DND-41 (cell line): ENCODE measurements at regions not wholly inside any gene's neighbourhood (a gene's known extent, or its start where the extent isn't known, plus 50 kb on each side); places are given as distances from the start of the nearest gene placed in this dataset.

Source experiments
- EZH2 ChIP-seq: IDR thresholded peaks from 3 replicates; pipeline ENCODE4 v1.6.1; 2012; ENCODE audit warnings: borderline replicate concordance, low read depth, mild to moderate bottlenecking, moderate library complexity, low read length, inconsistent platforms; ENCODE audit not compliant: severe bottlenecking
- TF ChIP-seq, protein P1 (sequence below): IDR thresholded peaks from 2 replicates; pipeline ENCODE4 v1.5.1; 2012; ENCODE audit warnings: borderline replicate concordance, low read length, moderate library complexity, mild to moderate bottlenecking; ENCODE audit not compliant: poor library complexity, severe bottlenecking; ENCODE audit errors: extremely low read depth

DNA sequence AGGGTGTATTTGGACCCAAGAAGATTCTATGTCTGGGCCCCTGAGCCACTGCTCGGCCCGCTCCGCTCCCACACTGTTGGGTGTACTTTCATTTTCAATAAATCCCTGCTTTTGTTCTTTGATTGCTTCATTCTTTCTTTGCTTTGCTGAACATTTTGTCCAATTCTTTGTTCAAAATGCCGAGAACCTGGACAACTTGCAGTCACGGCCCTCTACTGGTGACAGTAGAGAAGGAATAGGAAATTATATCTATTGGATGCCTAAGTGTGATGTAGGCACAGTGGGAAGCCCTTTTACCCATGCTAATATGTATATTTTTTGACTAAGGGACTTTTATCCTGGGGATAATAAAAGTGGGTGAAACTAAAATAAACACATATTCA is 340.8 kb downstream of the LRRC3B start:
- TF ChIP-seq, protein P1, sequence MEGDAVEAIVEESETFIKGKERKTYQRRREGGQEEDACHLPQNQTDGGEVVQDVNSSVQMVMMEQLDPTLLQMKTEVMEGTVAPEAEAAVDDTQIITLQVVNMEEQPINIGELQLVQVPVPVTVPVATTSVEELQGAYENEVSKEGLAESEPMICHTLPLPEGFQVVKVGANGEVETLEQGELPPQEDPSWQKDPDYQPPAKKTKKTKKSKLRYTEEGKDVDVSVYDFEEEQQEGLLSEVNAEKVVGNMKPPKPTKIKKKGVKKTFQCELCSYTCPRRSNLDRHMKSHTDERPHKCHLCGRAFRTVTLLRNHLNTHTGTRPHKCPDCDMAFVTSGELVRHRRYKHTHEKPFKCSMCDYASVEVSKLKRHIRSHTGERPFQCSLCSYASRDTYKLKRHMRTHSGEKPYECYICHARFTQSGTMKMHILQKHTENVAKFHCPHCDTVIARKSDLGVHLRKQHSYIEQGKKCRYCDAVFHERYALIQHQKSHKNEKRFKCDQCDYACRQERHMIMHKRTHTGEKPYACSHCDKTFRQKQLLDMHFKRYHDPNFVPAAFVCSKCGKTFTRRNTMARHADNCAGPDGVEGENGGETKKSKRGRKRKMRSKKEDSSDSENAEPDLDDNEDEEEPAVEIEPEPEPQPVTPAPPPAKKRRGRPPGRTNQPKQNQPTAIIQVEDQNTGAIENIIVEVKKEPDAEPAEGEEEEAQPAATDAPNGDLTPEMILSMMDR = peak; percentile 27
- TF ChIP-seq EZH2 = no peak
